OCI-LY3 (cell line): ENCODE measurements at regions not wholly inside any gene's neighbourhood (a gene's known extent, or its start where the extent isn't known, plus 50 kb on each side); places are given as distances from the start of the nearest gene placed in this dataset.

Source experiments
- CTCF ChIP-seq: fragments of 200-600, 300-600 bp; sonication (generic); IDR thresholded peaks from 2 replicates; pipeline ENCODE4 v1.5.1; 2014; ENCODE audit warnings: antibody characterized with exemption, low read length, low read depth
- EZH2phosphoT487 ChIP-seq: fragments of 200-600 bp; shearing (Covaris generic); IDR thresholded peaks from 2 replicates; pipeline ENCODE4 v1.6.1; 2018; ENCODE audit warnings: antibody characterized with exemption, mixed run types, low read depth

- no peak for TF ChIP-seq CTCF
- TF ChIP-seq EZH2phosphoT487 = no peak
Measured at GRCh38 chr1:31488528-31488927, 75.5 kb downstream of the SERINC2 start.
